ENCODE measurements at regions not wholly inside any gene's neighbourhood (a gene's known extent, or its start where the extent isn't known, plus 50 kb on each side); places are given as distances from the start of the nearest gene placed in this dataset.

GRCh38 chr18:60247103-60247502, 125.5 kb downstream of the MC4R start:
- TF ChIP-seq EZH2 (IDR thresholded peaks at IDR 0.05) = no peak
- TF ChIP-seq POLR2AphosphoS5 (IDR thresholded peaks at IDR 0.05; ENCODE audit: borderline replicate concordance, low read depth, low read length) = no peak

Data from SK-N-MC (cell line).